HG03378 (cell line): ENCODE measurements at regions not wholly inside any gene's neighbourhood (a gene's known extent, or its start where the extent isn't known, plus 50 kb on each side); places are given as distances from the start of the nearest gene placed in this dataset.
"Not testable (repeated sequence)": the region's sequence is repeated elsewhere in the genome, so short reads cannot be mapped to it uniquely, and the experiment has no call there.

ENCODE experiments used
- ATAC-seq: cut with Tn5 transposase; IDR thresholded peaks from one replicate; pipeline ENCODE4 v1.9.1; 2021; ENCODE audit warnings: mild to moderate bottlenecking, moderate library complexity; ENCODE audit not compliant: unreplicated experiment

DNA sequence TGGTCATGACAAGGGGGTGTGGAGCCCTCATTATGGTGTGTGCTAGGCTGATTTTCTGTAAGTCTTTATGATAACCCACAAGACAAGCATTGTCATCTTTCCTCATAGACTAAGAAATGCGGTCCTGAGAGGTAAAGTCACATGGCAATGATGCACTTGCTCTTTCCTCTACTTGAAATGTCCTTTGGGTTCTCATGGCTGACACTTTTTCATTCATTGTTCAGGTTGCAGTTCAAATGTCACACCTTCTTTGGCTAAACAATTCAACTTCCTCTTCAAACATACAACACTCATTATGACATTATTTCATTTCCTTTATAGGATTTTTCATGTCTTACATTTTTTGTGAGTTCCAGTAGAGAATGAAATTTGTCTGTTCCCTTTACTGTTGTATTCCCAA is 323.6 kb upstream of the PRR16 start:
- ATAC-seq, result no peak

DNA sequence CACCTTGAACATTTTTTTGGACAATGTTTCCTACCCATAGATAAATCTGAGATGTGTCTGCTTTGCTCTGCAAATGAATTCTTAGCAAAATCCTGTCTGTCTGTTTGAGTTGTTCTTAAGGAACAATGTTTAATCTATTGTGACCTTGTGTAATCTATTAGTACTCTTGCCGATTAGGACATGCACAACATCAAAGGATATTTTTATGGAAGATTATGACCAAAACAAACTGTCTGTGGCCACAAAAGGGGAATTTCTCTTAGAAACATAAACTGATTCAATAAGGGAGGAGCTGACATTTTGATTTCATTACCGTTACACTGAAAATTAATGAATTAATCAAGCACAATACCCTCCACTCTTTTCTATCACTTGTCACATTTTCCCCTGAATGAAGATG is 323.0 kb upstream of the PRR16 start:
- no peak for ATAC-seq

DNA sequence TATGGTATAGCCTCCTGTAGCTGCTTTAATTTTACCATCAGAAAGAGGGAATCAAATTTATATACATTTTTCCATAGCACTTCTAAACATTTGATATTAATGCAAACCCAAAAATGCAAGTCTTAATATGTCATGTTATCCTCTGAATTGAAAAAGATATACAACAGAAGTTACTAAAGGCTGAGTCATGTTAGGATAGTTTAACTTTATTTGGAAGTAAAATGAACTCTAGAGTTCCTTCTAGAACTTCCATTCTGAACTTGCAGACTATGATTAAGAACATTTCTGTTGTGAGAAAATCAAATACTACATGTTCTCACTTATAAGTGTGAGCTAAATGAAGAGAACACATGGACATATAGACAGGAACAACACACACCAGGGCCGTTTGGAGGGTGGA is 317.3 kb upstream of the PRR16 start:
- ATAC-seq, result no peak

DNA sequence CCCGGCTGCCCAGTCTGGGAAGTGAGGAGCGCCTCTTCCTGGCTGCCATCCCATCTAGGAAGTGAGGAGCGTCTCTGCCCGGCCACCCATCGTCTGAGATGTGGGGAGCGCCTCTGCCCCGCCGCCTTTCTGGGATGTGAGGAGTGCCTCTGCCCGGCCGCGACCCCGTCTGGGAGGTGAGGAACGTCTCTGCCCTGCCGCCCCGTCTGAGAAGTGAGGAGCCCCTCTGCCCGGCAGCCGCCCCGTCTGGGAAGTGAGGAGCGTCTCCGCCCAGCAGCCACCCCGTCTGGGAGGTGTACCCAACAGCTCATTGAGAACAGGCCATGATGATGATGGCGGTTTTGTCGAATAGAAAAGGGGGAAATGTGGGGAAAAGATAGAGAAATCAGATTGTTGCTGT is 316.2 kb upstream of the PRR16 start:
- not testable (repeated sequence) for ATAC-seq

DNA sequence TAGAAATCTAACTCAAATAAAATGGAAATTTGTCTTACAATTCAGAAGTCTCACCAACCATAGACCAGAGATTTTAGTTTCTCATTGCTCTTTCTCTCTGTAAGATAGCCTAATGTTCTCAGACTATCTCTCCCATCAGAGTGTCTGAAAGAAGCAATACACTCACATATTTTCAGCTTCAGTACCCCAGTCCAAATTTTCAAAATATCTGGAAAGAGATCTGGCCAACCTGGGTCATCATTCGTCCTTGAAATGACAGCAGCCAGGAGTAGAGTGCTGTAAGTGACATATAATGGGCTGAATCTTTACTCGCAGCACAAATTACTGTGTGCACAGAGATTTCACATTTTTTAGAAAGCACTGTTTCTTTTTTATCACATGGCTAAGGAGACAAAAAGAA is 313.3 kb upstream of the PRR16 start:
- ATAC-seq, result no peak

DNA sequence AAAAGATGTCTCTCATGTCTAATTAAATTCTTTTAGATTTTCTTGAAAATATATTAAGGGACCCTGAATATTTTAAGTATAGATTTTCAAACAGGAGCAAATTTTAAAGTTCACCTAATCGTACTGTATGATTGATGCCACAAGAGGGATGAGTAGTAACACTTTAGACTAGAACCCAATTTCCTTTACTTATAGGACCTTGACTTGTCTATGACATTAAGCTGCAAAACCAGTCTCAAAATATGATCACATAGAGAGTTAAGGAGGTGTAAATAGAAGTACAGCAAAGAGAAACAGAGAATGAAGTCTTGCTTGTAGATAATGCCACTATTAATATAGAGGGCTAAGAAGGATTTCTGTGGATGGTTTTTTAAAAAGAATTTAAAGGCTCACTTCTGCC is 312.9 kb upstream of the PRR16 start:
- no peak for ATAC-seq

DNA sequence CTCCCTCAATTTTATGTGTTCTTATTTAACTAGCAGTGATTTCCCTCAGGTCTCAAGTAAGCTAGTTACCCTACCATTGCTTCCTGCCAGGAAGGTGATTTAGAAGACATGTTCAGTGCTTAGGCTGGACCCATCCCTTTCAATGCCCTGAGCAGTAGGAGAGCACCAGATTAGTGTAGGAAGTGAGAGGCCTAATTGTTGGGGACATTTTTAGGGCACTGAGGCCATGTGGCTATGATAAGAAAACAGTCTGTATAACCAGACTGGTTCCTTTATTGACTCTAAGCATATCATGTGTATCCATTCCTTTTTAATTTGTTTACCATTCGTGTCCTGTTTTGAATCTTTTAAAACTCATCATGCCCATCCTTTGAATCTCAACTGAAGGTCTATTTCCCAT is 312.3 kb upstream of the PRR16 start:
- no peak for ATAC-seq

DNA sequence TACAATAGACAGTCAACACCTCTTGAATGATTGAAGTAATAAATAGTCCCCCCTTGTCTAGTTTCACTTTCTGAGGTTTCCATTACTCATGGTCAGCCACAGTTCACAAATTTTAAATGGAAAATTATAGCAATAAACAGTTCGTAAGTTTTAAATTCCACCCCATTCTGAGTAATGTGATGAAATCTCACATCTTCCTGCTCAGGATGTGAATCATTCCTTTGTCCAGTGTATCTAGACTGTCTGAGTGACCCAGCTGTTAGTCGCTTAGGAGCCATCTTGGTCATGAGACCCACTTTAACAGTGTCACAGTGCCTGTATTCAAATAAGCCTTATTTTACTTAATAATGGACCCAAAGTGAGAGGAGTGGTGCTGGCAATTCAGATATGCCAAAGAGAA is 311.6 kb upstream of the PRR16 start:
- no peak for ATAC-seq

DNA sequence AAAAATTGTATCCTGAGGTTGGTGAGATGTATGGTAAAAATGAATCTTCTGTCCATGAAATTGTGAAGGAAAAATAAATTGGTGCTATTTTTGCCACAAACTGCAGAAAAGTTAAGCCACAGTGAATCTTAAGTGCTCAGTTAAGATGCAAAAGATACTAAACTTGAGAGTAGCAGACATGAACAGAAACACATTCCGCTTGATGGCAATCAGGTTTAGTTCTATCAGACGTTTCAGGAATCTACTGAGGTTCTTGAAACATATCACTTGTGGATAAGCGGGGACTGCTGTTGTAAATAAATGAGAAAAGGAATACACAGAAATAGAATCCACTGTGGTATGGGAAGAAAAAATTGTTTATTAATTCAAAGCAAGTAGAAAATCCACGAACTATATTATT is 311.2 kb upstream of the PRR16 start:
- no peak for ATAC-seq

DNA sequence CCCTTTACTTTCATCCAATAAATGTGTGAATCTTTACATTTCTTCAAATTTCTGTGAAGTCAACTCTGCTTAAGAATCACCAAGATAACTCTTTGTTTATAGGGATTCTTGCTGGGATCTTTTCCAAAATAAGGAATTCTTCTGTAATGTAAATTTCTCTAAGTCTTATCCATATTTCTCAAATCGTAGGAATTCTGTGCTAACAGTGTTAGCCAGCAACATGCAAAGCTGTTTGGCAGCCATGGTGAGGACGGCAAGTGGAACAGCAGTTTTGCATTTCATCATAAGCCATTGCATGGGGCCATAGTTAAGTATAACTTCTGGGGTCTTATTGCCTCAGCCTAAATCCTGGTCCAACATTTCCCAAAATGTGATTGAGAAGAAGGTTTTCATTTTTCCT is 310.5 kb upstream of the PRR16 start:
- ATAC-seq, result no peak

DNA sequence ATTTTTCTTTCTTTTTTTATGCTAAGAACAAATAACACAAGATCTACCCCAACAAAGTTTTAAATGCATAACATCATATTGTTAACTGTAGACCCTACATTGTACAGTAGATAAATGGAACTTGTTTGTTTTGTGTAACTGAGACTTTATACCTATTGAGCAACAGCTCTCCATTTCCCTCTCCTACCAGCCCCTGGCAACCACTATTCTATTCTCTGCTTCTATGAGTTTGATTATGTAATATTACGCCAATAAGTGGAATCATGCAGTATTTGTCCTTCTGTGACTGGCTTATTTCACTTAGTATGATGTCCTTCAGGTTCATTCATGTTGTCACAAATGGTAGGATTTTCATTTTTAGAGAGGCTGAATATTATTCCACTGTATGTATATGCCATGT is 308.2 kb upstream of the PRR16 start:
- ATAC-seq, result no peak

DNA sequence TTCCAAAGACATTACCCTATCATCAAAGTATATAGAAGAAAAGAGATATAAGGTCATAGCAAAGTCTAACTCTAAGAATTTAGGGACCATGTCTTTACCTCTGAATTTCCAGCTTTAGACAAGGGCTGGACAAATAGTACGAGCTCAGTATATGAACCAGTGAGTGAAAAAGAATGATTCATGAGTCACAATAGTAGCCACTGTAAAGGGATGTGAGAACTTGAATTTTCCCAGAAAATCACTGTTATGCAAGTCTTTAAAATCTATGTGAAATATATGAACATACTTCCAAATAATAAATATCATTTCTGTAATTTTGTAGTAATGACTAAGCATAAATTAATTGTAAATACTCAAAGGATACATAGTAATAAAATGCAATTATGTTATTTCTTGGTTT is 305.9 kb upstream of the PRR16 start:
- ATAC-seq, result no peak

DNA sequence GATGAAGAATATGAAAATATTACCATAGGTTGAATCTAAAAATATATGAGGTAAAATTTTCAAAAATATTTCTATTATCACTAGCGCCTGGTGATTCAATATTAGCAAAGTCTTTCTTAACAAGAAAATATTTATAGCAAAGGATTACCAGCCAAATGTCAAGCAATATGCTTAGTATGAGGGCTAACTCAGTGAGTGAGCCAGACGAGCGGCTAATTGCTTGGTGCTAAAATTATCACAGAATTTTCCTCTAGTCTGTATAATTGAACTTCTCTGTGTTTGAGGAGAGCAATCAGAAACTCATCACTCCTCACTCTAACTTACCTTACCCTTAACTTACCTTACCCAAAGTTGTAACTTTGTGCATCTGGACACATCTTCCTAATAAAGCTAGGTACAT is 304.9 kb upstream of the PRR16 start:
- ATAC-seq, result no peak

DNA sequence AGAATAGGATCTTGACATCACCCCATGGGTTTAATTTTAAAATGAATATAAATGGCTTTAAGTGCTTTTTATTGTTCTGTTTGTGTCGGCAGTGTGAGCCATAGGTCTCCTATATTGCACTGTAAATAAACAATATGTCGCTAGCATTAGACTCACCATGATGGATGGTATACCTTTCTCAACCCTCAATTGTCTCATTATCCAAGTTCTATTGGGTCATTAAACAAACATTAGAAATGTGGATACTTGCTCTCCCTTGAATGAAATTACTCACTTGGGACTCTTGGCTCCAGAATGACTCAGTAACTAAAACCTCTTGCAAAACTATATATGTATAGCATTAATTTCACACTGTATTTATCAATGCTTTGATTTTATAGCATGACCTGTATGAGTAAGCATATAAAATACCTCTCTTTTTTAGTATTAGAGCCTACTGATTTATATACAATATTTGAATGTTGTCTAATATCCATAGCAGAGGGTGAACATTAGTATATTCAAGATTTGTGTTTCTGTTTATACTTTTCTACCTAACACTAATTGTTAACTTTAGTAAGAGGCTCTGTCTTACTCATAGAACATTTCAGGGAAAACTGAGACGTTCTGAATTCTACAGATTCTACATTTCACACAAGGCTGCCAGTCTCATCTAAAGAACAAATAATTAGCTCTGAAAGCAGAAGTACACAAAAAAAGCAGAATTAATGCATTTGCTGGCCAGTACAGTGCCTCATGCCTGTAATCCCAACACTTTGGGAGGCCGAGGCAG is 303.8 kb upstream of the PRR16 start:
- ATAC-seq, result no peak

DNA sequence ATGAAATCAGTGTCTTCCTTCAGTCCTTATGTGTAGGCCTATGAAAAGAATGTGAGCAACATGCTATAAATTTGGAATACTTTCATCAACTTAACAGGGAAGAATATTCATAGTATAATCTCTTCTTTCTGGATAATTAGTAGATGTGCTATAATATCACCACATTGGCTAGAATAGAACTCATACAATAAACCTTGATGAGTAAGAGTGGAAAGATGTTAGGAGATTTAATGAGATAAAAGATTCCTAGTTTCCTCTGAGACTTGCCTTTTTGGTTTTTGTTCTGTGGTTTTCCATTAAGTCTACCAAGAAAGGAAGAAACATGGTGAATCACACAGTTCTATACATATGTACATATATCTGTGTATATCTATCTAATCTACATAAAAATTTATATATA is 301.8 kb upstream of the PRR16 start:
- no peak for ATAC-seq

DNA sequence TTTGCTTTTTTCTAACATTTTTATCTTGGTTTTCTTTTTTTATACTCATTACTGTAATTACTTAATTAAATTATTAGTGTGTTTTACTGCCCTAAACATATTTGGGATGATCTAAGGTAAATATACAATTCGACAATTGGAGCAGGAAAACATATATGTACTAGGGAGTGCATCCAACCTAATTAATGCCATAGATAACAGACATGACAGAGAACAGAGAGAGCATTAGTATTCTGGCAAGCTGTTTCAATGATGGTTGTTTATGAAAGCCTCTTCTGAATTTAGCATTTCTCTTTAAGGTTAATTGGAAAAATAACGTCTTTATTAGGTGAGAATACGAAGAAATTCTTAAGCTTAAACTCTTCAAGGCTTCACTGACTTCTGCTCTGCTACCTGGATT is 300.1 kb upstream of the PRR16 start:
- no peak for ATAC-seq

DNA sequence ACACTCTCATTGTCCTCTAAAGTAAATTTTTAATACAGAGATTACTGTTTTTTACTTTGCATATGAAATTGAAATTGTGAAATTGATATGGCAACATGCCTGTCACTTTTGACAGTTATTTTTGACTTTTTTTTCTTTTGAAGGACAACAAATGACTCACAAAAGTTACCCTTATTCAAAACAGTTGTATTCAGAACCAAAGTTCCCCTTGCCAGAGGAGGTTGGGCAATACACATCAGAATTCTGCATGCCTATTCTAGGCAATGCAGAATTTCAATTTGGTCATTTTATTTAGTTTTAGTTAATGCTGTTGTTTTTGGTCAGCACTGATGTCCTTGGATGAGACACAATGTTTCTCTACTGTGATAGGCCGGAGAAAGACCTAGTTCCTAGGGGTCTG is 299.1 kb upstream of the PRR16 start:
- ATAC-seq, result no peak

DNA sequence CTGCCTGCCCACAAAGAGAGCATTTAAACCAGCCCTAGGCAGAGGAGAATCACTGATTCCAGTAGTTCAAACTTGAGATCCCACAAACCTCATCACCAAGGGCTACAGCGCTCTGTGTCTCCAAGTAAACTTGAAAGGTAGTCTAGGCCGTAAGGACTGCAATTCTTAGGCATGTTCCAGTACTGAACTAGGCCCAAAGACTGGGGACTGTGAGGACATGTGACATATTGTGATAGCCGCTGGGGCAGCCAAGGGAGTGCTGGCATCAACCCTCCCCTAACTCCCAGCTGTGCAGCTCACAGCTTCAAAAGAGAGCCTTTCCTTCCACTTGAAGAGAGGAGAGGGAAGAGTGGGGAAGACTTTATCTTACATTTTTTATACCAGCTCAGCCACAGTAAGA is 291.0 kb upstream of the PRR16 start:
- no peak for ATAC-seq

DNA sequence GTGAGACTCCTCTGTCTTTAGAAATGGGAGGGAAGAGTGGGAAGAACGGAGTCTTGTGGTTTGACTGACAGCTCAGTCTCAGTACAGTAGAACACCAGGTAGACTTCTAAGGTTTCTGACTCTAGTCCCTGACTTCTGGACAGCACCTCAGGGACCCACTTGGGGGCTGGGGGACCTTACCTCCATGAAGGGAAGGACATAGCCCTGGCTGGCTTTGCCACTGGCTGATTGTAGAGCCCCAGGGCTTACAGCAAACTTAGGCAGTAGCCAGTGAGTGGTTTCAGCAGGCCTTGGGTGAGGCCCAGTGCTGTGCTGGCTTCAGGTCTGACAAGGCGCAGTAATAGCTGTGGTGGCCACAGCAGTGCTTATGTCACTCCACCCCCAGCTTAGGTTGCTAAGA is 290.0 kb upstream of the PRR16 start:
- ATAC-seq, result no peak

DNA sequence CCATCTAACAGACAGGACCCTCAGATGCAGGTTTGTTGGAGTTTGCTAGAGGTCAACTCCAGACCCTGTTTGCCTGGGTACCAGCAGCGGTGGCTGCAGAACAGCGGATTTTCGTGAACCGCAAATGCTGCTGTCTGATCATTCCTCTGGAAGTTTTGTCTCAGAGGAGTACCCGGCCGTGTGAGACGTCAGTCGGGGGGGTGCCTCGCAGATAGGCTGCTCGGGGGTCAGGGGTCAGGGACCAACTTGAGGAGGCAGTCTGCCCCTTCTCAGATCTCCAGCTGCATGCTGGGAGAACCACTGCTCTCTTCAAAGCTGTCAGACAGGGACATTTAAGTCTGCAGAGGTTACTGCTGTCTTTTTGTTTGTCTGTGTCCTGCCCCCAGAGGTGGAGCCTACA is 282.9 kb upstream of the PRR16 start:
- ATAC-seq, result not testable (repeated sequence)

DNA sequence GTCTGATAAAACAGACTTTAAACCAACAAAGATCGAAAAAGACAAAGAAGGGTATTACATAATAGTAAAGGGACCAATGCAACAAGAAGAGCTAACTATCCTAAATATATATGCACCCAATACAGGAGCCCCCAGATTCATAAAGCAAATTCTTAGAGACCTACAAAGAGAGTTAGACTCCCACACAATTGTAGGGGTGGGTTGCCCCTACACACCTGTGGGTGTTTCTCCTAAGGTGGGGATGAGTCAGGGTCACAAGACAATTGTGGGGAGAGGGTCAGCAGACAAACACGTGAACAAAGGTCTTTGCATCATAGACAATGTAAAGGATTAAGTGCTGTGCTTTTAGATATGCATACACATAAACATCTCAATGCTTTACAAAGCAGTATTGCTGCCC is 269.4 kb upstream of the PRR16 start:
- ATAC-seq, result not testable (repeated sequence)

DNA sequence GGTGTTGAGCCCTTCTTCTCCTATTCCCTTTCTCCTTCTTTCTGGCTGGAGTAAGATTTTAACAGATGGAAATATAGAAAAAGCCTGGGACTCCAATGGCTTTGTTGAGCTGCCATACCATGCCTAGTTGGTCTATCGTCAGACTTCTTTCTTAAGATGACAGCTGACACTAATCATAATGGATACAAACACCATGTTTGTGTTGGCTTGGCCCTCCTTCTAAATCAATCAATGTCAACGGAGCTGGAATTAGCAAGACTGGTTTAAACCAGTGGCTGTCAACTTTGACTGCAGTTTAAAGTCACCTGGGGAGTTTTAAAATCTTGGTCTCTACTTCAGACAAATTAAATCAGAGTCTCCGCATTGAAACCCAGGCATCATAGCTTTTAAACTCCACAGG is 264.5 kb upstream of the PRR16 start:
- ATAC-seq, result no peak

DNA sequence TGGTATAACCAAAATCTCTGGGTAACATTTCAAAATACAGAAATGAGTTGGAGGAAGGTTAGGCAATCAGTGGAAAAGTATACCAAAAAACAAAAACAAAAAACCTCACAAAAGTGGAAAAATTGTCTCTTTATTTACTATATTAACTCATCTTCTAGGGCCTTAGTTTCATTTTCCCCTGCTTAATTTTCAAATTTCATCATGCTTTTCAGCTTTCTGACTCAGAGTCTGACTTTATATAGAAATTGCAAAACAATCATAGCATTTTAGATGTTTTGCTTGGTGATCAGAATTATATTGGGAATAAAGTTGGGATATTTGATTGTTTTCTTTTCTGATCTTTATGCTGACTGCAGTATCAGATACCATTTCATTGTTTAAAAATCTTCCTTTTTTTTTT is 257.0 kb upstream of the PRR16 start:
- ATAC-seq, result no peak
